Adrenal gland (tissue), 5 donors: ENCODE measurements at regions not wholly inside any gene's neighbourhood (a gene's known extent, or its start where the extent isn't known, plus 50 kb on each side); places are given as distances from the start of the nearest gene placed in this dataset.

Source experiments
- POLR2A ChIP-seq, 2 donors: fragments of 450-650 bp; IDR thresholded peaks; one replicate each; pipeline ENCODE4 v1.6.1; 2017; ENCODE audit warnings: antibody characterized with exemption in 2 of 2, mild to moderate bottlenecking in 2 of 2, moderate library complexity in 1 of 2
- TF ChIP-seq, protein P1 (sequence below), 6 experiments: fragments of 450-650 bp in 4 of 6; fragments of 200-600 bp in 2 of 6; sonication (generic) in 1 of 6; IDR thresholded peaks; 1 replicate in 5 of 6; 2 replicates in 1 of 6; pipeline versions ENCODE4 v1.5.1 to v1.8.0; 2016 to 2021; ENCODE audit warnings: antibody characterized with exemption in 6 of 6, mild to moderate bottlenecking in 2 of 6, moderate library complexity in 1 of 6
- donor health status: DM: no; HTN: no; CAD: no.

GRCh38 chr16:86355531-86355930, 154.8 kb upstream of the FOXF1 start:
- TF ChIP-seq, protein P1, sequence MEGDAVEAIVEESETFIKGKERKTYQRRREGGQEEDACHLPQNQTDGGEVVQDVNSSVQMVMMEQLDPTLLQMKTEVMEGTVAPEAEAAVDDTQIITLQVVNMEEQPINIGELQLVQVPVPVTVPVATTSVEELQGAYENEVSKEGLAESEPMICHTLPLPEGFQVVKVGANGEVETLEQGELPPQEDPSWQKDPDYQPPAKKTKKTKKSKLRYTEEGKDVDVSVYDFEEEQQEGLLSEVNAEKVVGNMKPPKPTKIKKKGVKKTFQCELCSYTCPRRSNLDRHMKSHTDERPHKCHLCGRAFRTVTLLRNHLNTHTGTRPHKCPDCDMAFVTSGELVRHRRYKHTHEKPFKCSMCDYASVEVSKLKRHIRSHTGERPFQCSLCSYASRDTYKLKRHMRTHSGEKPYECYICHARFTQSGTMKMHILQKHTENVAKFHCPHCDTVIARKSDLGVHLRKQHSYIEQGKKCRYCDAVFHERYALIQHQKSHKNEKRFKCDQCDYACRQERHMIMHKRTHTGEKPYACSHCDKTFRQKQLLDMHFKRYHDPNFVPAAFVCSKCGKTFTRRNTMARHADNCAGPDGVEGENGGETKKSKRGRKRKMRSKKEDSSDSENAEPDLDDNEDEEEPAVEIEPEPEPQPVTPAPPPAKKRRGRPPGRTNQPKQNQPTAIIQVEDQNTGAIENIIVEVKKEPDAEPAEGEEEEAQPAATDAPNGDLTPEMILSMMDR (IDR thresholded peaks at IDR 0.05): no peak
- no peak for TF ChIP-seq POLR2A (IDR thresholded peaks at IDR 0.05)
